ENCODE measurements at regions not wholly inside any gene's neighbourhood (a gene's known extent, or its start where the extent isn't known, plus 50 kb on each side); places are given as distances from the start of the nearest gene placed in this dataset.

DNA sequence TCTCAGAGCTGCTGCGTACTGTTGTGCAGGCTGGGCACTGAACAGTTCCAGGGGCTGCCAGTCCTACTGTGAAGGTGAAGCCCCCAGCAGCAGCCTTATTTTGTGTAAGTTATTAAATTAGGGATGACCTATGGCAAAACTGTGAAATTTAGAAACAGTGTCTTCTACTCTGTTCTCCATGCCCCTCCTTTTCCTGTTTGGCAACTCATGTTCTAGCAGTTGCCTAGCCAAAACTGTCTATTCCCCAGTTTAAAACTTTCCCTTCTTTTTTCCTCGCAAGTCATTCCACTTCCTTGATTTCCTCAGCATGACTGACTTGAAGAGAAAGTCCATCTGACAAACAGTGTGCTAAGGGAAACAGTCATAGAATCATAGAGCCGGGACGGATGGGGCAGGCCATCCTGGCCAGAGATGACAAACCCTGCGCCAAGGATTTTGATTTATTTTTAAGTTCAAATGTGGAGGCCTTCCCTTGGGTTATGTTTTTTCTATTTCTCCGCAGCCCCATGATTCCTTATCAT is 78.1 kb upstream of the OLFM4 start:
- TF ChIP-seq, protein P1, sequence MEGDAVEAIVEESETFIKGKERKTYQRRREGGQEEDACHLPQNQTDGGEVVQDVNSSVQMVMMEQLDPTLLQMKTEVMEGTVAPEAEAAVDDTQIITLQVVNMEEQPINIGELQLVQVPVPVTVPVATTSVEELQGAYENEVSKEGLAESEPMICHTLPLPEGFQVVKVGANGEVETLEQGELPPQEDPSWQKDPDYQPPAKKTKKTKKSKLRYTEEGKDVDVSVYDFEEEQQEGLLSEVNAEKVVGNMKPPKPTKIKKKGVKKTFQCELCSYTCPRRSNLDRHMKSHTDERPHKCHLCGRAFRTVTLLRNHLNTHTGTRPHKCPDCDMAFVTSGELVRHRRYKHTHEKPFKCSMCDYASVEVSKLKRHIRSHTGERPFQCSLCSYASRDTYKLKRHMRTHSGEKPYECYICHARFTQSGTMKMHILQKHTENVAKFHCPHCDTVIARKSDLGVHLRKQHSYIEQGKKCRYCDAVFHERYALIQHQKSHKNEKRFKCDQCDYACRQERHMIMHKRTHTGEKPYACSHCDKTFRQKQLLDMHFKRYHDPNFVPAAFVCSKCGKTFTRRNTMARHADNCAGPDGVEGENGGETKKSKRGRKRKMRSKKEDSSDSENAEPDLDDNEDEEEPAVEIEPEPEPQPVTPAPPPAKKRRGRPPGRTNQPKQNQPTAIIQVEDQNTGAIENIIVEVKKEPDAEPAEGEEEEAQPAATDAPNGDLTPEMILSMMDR (IDR thresholded peaks at IDR 0.05), result no peak
- no peak for TF ChIP-seq POLR2A (IDR thresholded peaks at IDR 0.05)
